Natural killer cell (primary cell): ENCODE measurements at regions not wholly inside any gene's neighbourhood (a gene's known extent, or its start where the extent isn't known, plus 50 kb on each side); places are given as distances from the start of the nearest gene placed in this dataset.

Experiments
- ATAC-seq, 3 donors: fragments of 150-1000 bp in 2 of 3; fragments of 200-7000 bp in 1 of 3; cut with Tn5 transposase; 1 replicate in 1 of 3; 2 replicates in 2 of 3; pipeline ENCODE4 v1.10.0; 2021; ENCODE audit warnings: mild to moderate bottlenecking in 2 of 3, moderate library complexity in 2 of 3
- DNase-seq, 2 donors: peaks; one replicate each; pipeline versions ENCODE4 v3.0.0 to v3.0.0-alpha.2; 2013 to 2021; ENCODE audit warnings: mixed read lengths in 1 of 2
- H3K27ac ChIP-seq: one replicate; pipeline ENCODE4 v1.5.1; 2013; ENCODE audit warnings: mild to moderate bottlenecking, low read length
- H3K27me3 ChIP-seq: one replicate; pipeline ENCODE4 v1.6.1; 2013; ENCODE audit warnings: low read length; ENCODE audit not compliant: control insufficient read depth, insufficient read depth
- H3K36me3 ChIP-seq: one replicate; pipeline ENCODE4 v1.6.1; 2013; ENCODE audit warnings: low read length; ENCODE audit not compliant: control insufficient read depth, insufficient read depth
- H3K4me1 ChIP-seq: one replicate; pipeline ENCODE4 v1.6.1; 2013; ENCODE audit warnings: low read length; ENCODE audit not compliant: control insufficient read depth, insufficient read depth
- H3K4me3 ChIP-seq: one replicate; pipeline ENCODE4 v1.5.1; 2013; ENCODE audit warnings: low read length
- H3K9me3 ChIP-seq: one replicate; pipeline ENCODE4 v1.6.1; 2013; ENCODE audit warnings: low read length; ENCODE audit not compliant: control insufficient read depth, insufficient read depth
- H3K27ac Mint-ChIP-seq, 2 donors: one replicate each; pipeline ENCODE4 v1.8.0; 2022; ENCODE audit warnings: mild to moderate bottlenecking in 2 of 2, mixed read lengths in 2 of 2, moderate library complexity in 1 of 2
- H3K27me3 Mint-ChIP-seq, 2 donors: one replicate each; pipeline ENCODE4 v1.8.0; 2022; ENCODE audit warnings: low read depth in 2 of 2, mixed read lengths in 2 of 2
- H3K36me3 Mint-ChIP-seq: one replicate; pipeline ENCODE4 v1.8.0; 2022; ENCODE audit warnings: mixed read lengths
- H3K4me1 Mint-ChIP-seq, 2 donors: one replicate each; pipeline ENCODE4 v1.8.0; 2022; ENCODE audit warnings: mixed read lengths in 2 of 2
- H3K4me3 Mint-ChIP-seq: one replicate; pipeline ENCODE4 v1.8.0; 2022; ENCODE audit warnings: mild to moderate bottlenecking, moderate library complexity, mixed read lengths
- H3K9me3 Mint-ChIP-seq, 2 donors: one replicate each; pipeline ENCODE4 v1.8.0; 2022; ENCODE audit warnings: mixed read lengths in 2 of 2
- WGBS: methylation state at CpG from one replicate; pipeline ENCODE4 v1.1.7; 2013; ENCODE audit warnings: missing lambda C conversion rate; ENCODE audit not compliant: insufficient coverage; 5-methylcytosine and 5-hydroxymethylcytosine counted together
- intact Hi-C: fragments of 100-400 bp; cut with micrococcal nuclease; formaldehyde crosslinking; loops from one replicate; pipeline ENCODE4 v1.14.2; 2022
- TF ChIP-seq, protein P1 (sequence below): fragments of 200-600 bp; IDR thresholded peaks from one replicate; pipeline ENCODE4 v1.8.0; 2022; ENCODE audit warnings: antibody characterized with exemption

GRCh38 chr2:8605351-8606065 lies 76.3 kb upstream of the ID2 start:
- Mint-ChIP-seq H3K4me3 (no peak overlapping the region), H3K27me3 (no peaks in the 10 kb centered on the region), H3K4me1 (peaks cover 13 to 18% of the 10 kb centered on the region in 2 donors), H3K27ac (no peak overlapping the region), H3K9me3 (no peaks in the 10 kb centered on the region), H3K36me3 (no peaks in the 10 kb centered on the region)
- Histone ChIP-seq H3K4me1 (peaks cover 8% of the 10 kb centered on the region), H3K36me3 (no peaks in the 10 kb centered on the region), H3K9me3 (no peaks in the 10 kb centered on the region), H3K27ac (no peak overlapping the region), H3K27me3 (no peaks in the 10 kb centered on the region), H3K4me3 (no peak overlapping the region)
- no peak for ATAC-seq
- DNase-seq = no peak
- 98% methylated on average over 8 of the region's 8 CpGs for WGBS
- intact Hi-C loops = no loop called here
- TF ChIP-seq, protein P1, sequence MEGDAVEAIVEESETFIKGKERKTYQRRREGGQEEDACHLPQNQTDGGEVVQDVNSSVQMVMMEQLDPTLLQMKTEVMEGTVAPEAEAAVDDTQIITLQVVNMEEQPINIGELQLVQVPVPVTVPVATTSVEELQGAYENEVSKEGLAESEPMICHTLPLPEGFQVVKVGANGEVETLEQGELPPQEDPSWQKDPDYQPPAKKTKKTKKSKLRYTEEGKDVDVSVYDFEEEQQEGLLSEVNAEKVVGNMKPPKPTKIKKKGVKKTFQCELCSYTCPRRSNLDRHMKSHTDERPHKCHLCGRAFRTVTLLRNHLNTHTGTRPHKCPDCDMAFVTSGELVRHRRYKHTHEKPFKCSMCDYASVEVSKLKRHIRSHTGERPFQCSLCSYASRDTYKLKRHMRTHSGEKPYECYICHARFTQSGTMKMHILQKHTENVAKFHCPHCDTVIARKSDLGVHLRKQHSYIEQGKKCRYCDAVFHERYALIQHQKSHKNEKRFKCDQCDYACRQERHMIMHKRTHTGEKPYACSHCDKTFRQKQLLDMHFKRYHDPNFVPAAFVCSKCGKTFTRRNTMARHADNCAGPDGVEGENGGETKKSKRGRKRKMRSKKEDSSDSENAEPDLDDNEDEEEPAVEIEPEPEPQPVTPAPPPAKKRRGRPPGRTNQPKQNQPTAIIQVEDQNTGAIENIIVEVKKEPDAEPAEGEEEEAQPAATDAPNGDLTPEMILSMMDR = no peak

- Mint-ChIP-seq H3K27me3 (no peaks in the 10 kb centered on the region), H3K4me3 (no peak overlapping the region), H3K27ac (no peak overlapping the region), H3K9me3 (no peaks in the 10 kb centered on the region), H3K4me1 (peaks cover 13 to 18% of the 10 kb centered on the region in 2 donors), H3K36me3 (no peaks in the 10 kb centered on the region)
- ATAC-seq (no peak), DNase-seq (no peak)
- TF ChIP-seq, protein P1 = no peak
- Histone ChIP-seq H3K27ac (no peak overlapping the region), H3K36me3 (no peaks in the 10 kb centered on the region), H3K4me1 (peaks cover 8% of the 10 kb centered on the region), H3K4me3 (no peak overlapping the region), H3K27me3 (no peaks in the 10 kb centered on the region), H3K9me3 (no peaks in the 10 kb centered on the region)
- 90% methylated on average over 8 of the region's 8 CpGs for WGBS
- intact Hi-C loops = no loop called here
These were observed 75.6 kb upstream of the ID2 start for GRCh38 chr2:8606226-8606625.

DNA sequence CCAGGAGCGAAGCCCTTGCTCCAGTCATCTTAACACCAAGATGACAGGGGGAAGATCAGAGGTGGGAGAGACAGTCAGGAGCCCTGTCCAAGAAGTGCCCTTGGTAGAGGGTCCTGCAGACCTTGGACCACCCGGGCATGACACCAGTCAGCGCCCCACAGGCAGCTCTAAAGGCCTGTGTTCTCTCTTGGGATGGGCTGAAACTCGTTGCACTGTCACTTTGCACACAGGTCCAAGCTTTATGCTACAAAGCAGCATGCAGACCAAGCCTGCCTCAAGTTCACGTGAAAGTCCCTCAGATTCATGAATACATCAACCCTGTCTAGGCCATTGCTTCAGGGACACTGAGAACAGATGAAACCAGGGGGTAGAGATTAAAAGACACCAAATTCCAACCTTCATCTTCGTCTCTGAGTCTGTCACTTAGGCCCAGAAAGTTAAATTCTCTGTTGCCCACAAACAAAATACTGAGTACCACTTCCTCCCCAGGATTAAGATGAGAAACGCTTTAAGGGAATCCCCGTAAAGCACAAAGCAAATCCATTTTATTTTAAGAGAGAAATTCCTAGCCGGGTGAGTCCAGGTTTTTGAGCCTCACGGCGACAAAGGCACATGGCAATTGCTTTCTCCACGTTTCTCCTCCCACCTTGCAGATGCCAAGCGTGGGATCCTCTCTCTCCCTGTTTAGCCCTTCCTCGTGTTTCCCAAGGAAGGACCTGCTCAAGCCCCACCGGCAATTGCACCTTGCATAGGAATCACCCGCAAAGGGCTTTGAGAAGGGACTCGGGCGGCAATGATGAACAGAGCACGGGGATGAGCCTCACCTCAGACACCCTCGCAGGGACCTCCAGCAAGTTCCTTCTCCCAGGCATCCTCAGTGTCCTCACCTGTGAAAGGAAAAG lies 75.0 kb upstream of the ID2 start:
- Histone ChIP-seq H3K36me3 (no peaks in the 10 kb centered on the region), H3K4me3 (no peak overlapping the region), H3K27ac (no peak overlapping the region), H3K27me3 (no peaks in the 10 kb centered on the region), H3K4me1 (peaks cover 8% of the 10 kb centered on the region), H3K9me3 (no peaks in the 10 kb centered on the region)
- no peaks in the 10 kb centered on the region for H3K36me3 Mint-ChIP-seq
- peaks cover 13 to 18% of the 10 kb centered on the region in 2 donors for H3K4me1 Mint-ChIP-seq
- TF ChIP-seq, protein P1 = no peak
- H3K4me3 Mint-ChIP-seq = no peak overlapping the region
- no peaks in the 10 kb centered on the region for H3K27me3 Mint-ChIP-seq
- no peak for ATAC-seq
- intact Hi-C loops = no loop called here
- DNase-seq = no peak
- H3K9me3 Mint-ChIP-seq = no peaks in the 10 kb centered on the region
- H3K27ac Mint-ChIP-seq = no peak overlapping the region
- WGBS = 91% methylated on average over 20 of the region's 20 CpGs
